Dendritic cell treated with granulocyte-macrophage colony-stimulating factor and Interleukin-4, amounts not matched to agents 40 ng/mL and 50 ng/mL, for 4 days (primary cell): ENCODE measurements at regions not wholly inside any gene's neighbourhood (a gene's known extent, or its start where the extent isn't known, plus 50 kb on each side); places are given as distances from the start of the nearest gene placed in this dataset.

ENCODE experiments used
- H3K27ac Mint-ChIP-seq: one replicate; pipeline ENCODE4 v1.8.0; 2022; ENCODE audit warnings: mild to moderate bottlenecking, mixed read lengths
- H3K27me3 Mint-ChIP-seq: one replicate; pipeline ENCODE4 v1.8.0; 2022; ENCODE audit warnings: mild to moderate bottlenecking, mixed read lengths
- H3K36me3 Mint-ChIP-seq: one replicate; pipeline ENCODE4 v1.8.0; 2022; ENCODE audit warnings: low read depth, mixed read lengths
- H3K4me1 Mint-ChIP-seq: one replicate; pipeline ENCODE4 v1.8.0; 2022; ENCODE audit warnings: low read depth, mixed read lengths
- H3K4me3 Mint-ChIP-seq: one replicate; pipeline ENCODE4 v1.8.0; 2022; ENCODE audit warnings: mild to moderate bottlenecking, moderate library complexity, mixed read lengths
- H3K9me3 Mint-ChIP-seq: one replicate; pipeline ENCODE4 v1.8.0; 2022; ENCODE audit warnings: mixed read lengths
- intact Hi-C: fragments of 100-400 bp; cut with micrococcal nuclease; formaldehyde crosslinking; loops from one replicate; pipeline ENCODE4 v1.15.0; 2022

DNA sequence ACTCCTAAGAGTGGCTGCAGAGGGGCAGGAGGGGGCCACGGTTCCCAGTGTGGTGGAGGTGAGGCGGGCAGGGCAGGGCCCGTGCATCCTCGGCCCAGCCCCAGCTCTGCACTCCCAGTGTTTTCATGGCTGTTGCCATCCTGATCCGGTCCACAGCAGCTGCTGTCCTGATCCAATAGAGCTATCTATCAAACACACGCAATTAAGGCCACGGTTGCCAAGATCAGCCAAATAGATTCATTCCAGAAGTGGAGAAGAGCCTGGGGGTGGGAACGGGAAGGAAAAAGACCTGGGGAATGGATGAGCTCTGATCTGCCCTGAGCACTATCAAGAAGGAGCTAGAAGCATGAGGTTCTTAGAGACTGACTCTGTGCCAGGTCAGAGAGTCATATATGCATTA lies 160.9 kb upstream of the SYT13 start:
- Mint-ChIP-seq H3K36me3 (no peaks in the 10 kb centered on the region), H3K4me3 (no peak overlapping the region), H3K27me3 (no peaks in the 10 kb centered on the region), H3K9me3 (no peaks in the 10 kb centered on the region), H3K4me1 (no peaks in the 10 kb centered on the region), H3K27ac (no peak overlapping the region)
- intact Hi-C loops: no loop called here

- Mint-ChIP-seq H3K27ac (no peak overlapping the region), H3K9me3 (no peaks in the 10 kb centered on the region), H3K27me3 (no peaks in the 10 kb centered on the region), H3K4me3 (no peak overlapping the region), H3K36me3 (no peaks in the 10 kb centered on the region), H3K4me1 (no peaks in the 10 kb centered on the region)
- intact Hi-C loops: no loop called here
Measured at GRCh38 chr11:45446434-45446833, 160.3 kb upstream of the SYT13 start.

DNA sequence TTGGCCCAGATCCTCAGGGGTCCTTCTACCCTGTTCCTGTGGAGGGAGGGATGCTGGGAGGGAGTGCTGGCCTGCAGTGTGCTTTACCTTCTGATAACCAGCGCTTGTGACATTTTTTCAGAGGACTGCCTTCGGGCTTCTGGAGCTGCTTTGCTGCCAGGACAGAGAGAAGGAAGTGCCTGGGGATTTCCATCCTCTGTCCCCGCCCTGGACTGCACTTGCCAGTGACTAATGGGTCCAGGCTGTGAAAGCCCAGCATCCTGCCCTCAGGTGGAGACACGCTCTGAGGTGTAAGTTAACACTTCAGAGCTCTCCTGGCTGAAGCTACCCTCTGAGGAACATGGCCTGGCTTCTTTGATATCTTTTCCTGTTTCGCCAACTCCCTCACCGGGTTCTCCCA lies 158.7 kb upstream of the SYT13 start:
- H3K4me3 Mint-ChIP-seq: no peak overlapping the region
- no peaks in the 10 kb centered on the region for H3K36me3 Mint-ChIP-seq
- H3K4me1 Mint-ChIP-seq: no peaks in the 10 kb centered on the region
- H3K27ac Mint-ChIP-seq: no peak overlapping the region
- H3K27me3 Mint-ChIP-seq: peaks cover 4% of the 10 kb centered on the region
- H3K9me3 Mint-ChIP-seq: peaks cover 5% of the 10 kb centered on the region
- intact Hi-C loops: no loop called here

DNA sequence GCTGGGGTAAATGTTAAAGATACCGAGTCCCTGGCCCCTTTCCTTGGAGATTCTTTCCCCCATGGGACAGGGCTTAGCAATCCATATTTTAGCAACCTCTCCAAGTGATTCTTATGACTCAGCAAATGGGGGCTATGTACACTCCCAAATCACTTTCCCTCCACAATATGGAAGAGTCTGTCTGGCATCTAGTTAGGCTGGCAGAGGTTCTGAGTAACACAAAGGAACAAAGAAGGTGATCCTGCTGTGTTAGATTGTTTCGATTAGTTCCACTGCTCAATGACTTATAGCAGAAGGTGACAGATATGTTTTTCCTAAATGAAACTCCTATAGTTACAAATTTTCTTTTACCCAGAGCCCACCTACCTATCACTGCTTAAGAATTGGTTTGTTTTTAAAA lies 154.0 kb upstream of the SYT13 start:
- no peaks in the 10 kb centered on the region for H3K4me1 Mint-ChIP-seq
- intact Hi-C loops: no loop called here
- no peaks in the 10 kb centered on the region for H3K36me3 Mint-ChIP-seq
- H3K9me3 Mint-ChIP-seq: peaks cover 11% of the 10 kb centered on the region
- H3K4me3 Mint-ChIP-seq: no peak overlapping the region
- H3K27ac Mint-ChIP-seq: no peak overlapping the region
- peaks cover 21% of the 10 kb centered on the region for H3K27me3 Mint-ChIP-seq

DNA sequence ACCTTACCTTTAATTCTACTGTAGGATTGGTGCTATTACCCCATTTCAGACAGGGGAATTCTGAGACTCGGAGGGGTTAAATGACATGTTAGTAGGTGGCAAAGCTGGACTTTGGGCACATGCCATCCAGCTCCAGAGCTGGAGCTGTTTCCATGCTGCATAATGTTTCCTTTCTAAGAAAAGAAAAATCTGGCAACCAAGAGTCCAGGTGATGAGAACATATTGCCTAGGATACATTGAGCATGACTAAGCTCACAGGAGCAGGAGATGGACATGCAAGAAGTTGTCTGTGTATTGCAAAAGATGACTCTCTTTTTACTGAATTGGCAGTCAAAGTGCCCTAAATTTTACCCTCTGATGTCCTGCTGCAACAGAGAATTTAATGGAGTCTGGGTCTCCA lies 150.8 kb upstream of the SYT13 start:
- Mint-ChIP-seq H3K4me1 (no peaks in the 10 kb centered on the region), H3K9me3 (peaks cover 11% of the 10 kb centered on the region), H3K36me3 (no peaks in the 10 kb centered on the region), H3K27me3 (peaks cover 26% of the 10 kb centered on the region), H3K4me3 (no peak overlapping the region), H3K27ac (no peak overlapping the region)
- intact Hi-C loops: no loop called here

DNA sequence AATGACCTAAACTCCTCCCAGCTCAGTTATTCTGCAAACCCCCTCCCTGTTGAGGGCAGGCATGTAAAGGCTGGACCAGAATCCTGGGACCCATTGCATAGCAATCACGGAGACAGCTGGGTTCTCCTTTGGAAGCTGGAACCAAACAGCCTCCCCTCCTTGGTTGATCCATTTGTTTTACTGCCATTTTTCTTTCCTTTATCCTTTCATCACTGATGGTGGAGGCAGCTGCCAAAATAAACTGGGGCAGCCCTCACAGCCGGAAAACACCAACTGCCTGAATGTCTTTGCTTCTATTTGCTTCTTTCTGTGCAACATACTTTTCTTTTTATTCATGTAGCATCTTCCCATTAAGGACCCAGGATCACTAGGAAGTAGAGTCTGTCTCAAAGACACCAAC lies 150.0 kb upstream of the SYT13 start:
- Mint-ChIP-seq H3K4me1 (no peaks in the 10 kb centered on the region), H3K9me3 (peaks cover 11% of the 10 kb centered on the region), H3K36me3 (no peaks in the 10 kb centered on the region), H3K27ac (no peak overlapping the region), H3K4me3 (no peak overlapping the region), H3K27me3 (peaks cover 28% of the 10 kb centered on the region)
- intact Hi-C loops: no loop called here

GRCh38 chr11:45435706-45436105 lies 149.6 kb upstream of the SYT13 start:
- Mint-ChIP-seq H3K4me1 (no peaks in the 10 kb centered on the region), H3K9me3 (peaks cover 11% of the 10 kb centered on the region), H3K36me3 (no peaks in the 10 kb centered on the region), H3K27ac (no peak overlapping the region), H3K27me3 (peaks cover 24% of the 10 kb centered on the region), H3K4me3 (no peak overlapping the region)
- intact Hi-C loops: no loop called here

DNA sequence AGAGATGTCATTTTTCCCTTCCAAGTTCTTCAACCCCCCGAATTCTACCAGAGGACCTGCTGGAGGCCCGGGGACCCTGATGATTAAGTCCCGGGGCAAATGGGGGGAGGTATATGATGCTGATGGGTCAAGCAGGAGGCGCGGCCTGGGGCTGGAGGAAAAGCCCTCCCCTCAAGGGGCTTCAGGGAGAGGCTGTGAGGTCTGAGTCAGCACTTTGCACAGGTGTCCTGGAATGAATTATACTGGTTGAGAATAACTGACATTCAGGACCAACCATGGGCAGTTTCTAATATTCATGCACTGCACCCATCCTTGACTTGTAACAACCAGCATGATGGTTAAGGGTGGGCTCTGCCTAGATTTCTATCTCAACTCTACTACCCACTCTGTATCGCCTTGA lies 146.8 kb upstream of the SYT13 start:
- H3K36me3 Mint-ChIP-seq: no peaks in the 10 kb centered on the region
- intact Hi-C loops: no loop called here

DNA sequence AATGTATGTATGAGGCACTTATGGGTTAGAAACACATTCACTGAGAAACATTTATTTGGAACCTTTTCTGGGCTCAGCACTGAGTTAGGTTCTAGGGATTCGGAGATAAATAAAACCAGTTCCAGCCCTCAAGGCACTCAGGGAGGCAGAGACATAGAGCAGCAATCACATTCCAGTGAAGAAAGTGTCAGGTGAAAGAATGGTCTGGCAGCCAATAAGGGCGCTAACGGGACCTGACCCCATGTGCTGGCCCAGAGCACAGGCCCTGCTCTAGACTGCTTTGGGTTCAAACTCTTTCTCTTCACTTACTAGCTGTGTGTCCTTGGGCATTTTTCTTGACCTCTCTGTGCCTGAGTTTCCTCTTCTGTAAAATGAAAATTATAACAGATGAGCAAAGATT lies 146.0 kb upstream of the SYT13 start:
- Mint-ChIP-seq H3K27ac (no peak overlapping the region), H3K27me3 (peaks cover 24% of the 10 kb centered on the region), H3K4me3 (no peak overlapping the region), H3K4me1 (no peaks in the 10 kb centered on the region), H3K36me3 (no peaks in the 10 kb centered on the region), H3K9me3 (no peaks in the 10 kb centered on the region)
- intact Hi-C loops: no loop called here

More for the DNA sequence above, 146.8 kb upstream of the SYT13 start:
- H3K27me3 Mint-ChIP-seq: peaks cover 26% of the 10 kb centered on the region
- H3K4me1 Mint-ChIP-seq: no peaks in the 10 kb centered on the region
- H3K4me3 Mint-ChIP-seq: no peak overlapping the region
- H3K9me3 Mint-ChIP-seq: no peaks in the 10 kb centered on the region
- no peak overlapping the region for H3K27ac Mint-ChIP-seq

- peaks cover 22% of the 10 kb centered on the region for H3K27me3 Mint-ChIP-seq
- no peak overlapping the region for H3K27ac Mint-ChIP-seq
- no peak overlapping the region for H3K4me3 Mint-ChIP-seq
- no peaks in the 10 kb centered on the region for H3K36me3 Mint-ChIP-seq
- intact Hi-C loops: no loop called here
- H3K4me1 Mint-ChIP-seq: no peaks in the 10 kb centered on the region
- H3K9me3 Mint-ChIP-seq: no peaks in the 10 kb centered on the region
Measured at GRCh38 chr11:45431046-45432018, 145.2 kb upstream of the SYT13 start.

DNA sequence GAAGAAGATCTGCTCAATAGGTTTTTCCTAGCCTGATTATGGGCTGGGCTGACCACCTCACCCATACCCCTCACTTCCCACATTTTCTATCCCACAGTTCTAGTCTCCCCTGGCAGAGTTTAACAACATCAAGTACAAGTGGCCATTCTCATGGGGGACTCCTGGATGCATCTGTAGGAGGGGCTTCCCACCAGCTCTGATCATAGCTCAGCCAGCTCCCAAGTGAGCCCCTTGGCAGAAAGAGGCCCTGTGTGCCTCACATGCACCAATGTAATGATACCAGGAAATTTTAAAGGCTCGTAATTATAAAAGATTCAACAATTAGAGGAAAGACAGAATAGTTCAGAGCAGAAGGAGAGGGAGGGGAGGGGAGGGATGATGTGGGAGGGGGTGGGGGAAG lies 144.2 kb upstream of the SYT13 start:
- peaks cover 14% of the 10 kb centered on the region for H3K27me3 Mint-ChIP-seq
- H3K9me3 Mint-ChIP-seq: no peaks in the 10 kb centered on the region
- H3K4me1 Mint-ChIP-seq: no peaks in the 10 kb centered on the region
- no peak overlapping the region for H3K4me3 Mint-ChIP-seq
- H3K27ac Mint-ChIP-seq: no peak overlapping the region
- intact Hi-C loops: no loop called here
- H3K36me3 Mint-ChIP-seq: no peaks in the 10 kb centered on the region

DNA sequence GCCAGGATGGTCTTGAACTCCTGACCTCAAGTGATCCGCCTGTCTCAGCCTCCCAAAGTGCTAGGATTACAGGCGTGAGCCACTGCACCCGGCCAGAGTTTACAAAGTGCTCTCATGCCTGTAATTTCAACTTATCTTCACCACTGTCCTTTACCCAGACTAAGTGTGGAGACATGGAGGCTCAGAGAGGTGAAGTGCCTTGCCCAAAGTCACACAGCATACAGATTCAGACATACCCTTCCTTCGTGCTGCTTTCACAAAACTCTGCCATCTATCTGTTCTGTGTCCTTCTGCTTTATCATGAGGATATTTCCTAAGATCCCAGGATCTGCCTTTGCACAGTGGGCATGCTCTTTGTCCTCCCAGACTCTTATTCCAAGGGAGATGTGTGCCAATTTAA lies 143.6 kb upstream of the SYT13 start:
- H3K4me1 Mint-ChIP-seq: no peaks in the 10 kb centered on the region

GRCh38 chr11:45428541-45429230 lies 142.5 kb upstream of the SYT13 start:
- Mint-ChIP-seq H3K9me3 (no peaks in the 10 kb centered on the region), H3K36me3 (no peaks in the 10 kb centered on the region), H3K4me3 (no peak overlapping the region), H3K4me1 (no peaks in the 10 kb centered on the region), H3K27ac (no peak overlapping the region), H3K27me3 (peaks cover 15% of the 10 kb centered on the region)
- intact Hi-C loops: no loop called here

More for the DNA sequence above, 143.6 kb upstream of the SYT13 start:
- no peak overlapping the region for H3K27ac Mint-ChIP-seq
- H3K27me3 Mint-ChIP-seq: peaks cover 13% of the 10 kb centered on the region
- no peaks in the 10 kb centered on the region for H3K36me3 Mint-ChIP-seq
- no peaks in the 10 kb centered on the region for H3K9me3 Mint-ChIP-seq
- intact Hi-C loops: no loop called here
- H3K4me3 Mint-ChIP-seq: no peak overlapping the region

DNA sequence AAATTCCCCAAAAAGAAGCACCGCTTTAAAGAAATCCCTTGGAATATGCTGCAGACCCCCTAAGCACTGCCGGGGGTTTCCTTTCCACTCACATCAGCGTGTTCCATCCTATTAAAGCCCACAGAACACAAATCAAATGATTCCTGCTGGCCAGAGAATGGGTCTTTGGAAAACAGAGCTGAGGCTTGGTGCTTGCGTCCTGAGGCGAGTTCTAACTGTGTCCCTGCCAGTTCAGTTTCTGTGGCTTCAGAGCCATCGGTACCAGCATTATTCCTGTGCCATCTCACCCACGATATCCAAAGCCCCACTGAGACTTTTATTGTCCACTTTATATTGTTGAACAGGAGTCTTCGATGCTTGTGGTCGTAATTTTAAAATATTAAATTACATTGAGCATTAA lies 142.0 kb upstream of the SYT13 start:
- Mint-ChIP-seq H3K4me1 (no peaks in the 10 kb centered on the region), H3K36me3 (no peaks in the 10 kb centered on the region)

More for the DNA sequence above, 142.0 kb upstream of the SYT13 start:
- no peak overlapping the region for H3K27ac Mint-ChIP-seq
- no peak overlapping the region for H3K4me3 Mint-ChIP-seq
- intact Hi-C loops: no loop called here
- peaks cover 15% of the 10 kb centered on the region for H3K27me3 Mint-ChIP-seq
- no peaks in the 10 kb centered on the region for H3K9me3 Mint-ChIP-seq
